Right cardiac atrium (tissue), 5 donors: ENCODE measurements at regions not wholly inside any gene's neighbourhood (a gene's known extent, or its start where the extent isn't known, plus 50 kb on each side); places are given as distances from the start of the nearest gene placed in this dataset.

Experiments
- ATAC-seq, 2 donors: fragments of 200-7000 bp; cut with Tn5 transposase; one replicate each; pipeline versions ENCODE4 v1.8.0 to v1.9.1; 2020; ENCODE audit warnings: moderate library complexity in 2 of 2, mild to moderate bottlenecking in 1 of 2
- DNase-seq, 3 donors: peaks; one replicate each; pipeline ENCODE4 v3.0.0-alpha.2; 2020
- H3K27ac ChIP-seq: one replicate; pipeline ENCODE4 v1.5.1; 2013; ENCODE audit warnings: mild to moderate bottlenecking, low read length, control low read depth, moderate library complexity
- H3K27me3 ChIP-seq: one replicate; pipeline ENCODE4 v1.6.1; 2013; ENCODE audit not compliant: control insufficient read depth, insufficient read depth
- H3K4me1 ChIP-seq: one replicate; pipeline ENCODE4 v1.6.1; 2013; ENCODE audit warnings: low read length; ENCODE audit not compliant: control insufficient read depth, insufficient read depth
- H3K4me3 ChIP-seq: one replicate; pipeline ENCODE4 v1.5.1; 2013; ENCODE audit warnings: low read length, control low read depth
- H3K9me3 ChIP-seq: one replicate; pipeline ENCODE4 v1.6.1; 2013; ENCODE audit warnings: low read length; ENCODE audit not compliant: control insufficient read depth
- WGBS: extraction: QIAGEN DNeasy Blood & Tissue Kit; methylation state at CpG from one replicate; pipeline ENCODE4 v1.1.7; 2013; 5-methylcytosine and 5-hydroxymethylcytosine counted together
- intact Hi-C, 4 donors: fragments of 100-400 bp; cut with DNase I; formaldehyde crosslinking; loops; one replicate each; pipeline versions ENCODE4 v1.11.0 to v1.14.0; 2022 to 2023
- donor health status: healthy with polysubstance abuse.
- donor health status: DM: no; HTN: yes; CAD: no.
- donor health status: DM: no; HTN: no; CAD: no.
- donor health status: DM: no; HTN: yes; CAD: no; lungs with severe emphysema.
- donor health status: DM: yes; HTN: yes; CAD: no.

DNA sequence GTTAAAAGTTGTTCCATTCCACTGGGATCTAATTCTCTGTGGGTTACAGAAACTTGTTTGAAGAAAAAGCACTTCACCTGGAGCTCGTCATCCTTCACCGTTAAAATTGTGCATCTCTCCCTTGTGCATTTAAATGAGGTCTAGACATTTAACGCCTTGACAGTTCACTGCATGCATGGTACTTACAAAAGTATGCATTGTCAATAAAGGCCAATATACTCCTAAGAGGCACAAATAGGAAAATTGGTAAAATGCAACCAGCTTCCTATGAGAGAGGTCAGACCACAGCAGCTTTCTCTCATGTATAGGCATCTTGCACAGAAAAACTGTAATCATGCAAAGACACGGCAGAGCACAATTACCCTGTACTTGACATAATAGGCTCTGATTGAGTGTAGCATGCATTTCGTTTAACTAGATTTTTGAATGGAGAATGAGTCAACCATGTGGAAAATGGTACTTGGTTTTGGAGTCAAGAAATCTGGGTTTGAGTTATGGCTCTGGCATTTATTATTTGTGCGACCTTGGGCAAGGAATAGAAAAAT is 378.5 kb downstream of the RFPL4B start:
- 93% methylated on average over 6 of the region's 6 CpGs for WGBS
- DNase-seq = no peak
- intact Hi-C loops = no loop called here
- H3K4me1 ChIP-seq = no peaks in the 10 kb centered on the region
- H3K9me3 ChIP-seq = no peaks in the 10 kb centered on the region
- ATAC-seq = no peak
- H3K27ac ChIP-seq = no peak overlapping the region
- H3K4me3 ChIP-seq = no peak overlapping the region
- H3K27me3 ChIP-seq = no peaks in the 10 kb centered on the region

DNA sequence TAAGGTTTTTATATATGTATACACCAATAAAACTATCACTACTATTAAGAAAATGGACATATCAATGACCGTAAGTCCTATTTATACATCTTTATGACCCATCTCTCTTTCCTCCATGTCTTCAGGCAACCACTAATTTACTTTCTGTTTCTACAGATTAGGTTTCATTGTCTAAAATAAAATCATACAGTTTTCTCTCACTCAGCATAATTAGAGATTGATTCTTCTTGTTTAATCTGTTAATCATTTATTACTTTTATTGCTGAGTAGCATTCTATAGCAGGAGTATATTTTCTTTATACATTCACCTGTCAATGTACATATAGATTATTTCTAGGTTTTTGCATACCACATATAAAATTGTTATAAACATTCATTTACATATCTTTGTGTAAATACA is 388.0 kb downstream of the RFPL4B start:
- Histone ChIP-seq H3K4me3 (no peak overlapping the region), H3K4me1 (no peaks in the 10 kb centered on the region), H3K9me3 (no peaks in the 10 kb centered on the region), H3K27ac (no peak overlapping the region), H3K27me3 (no peaks in the 10 kb centered on the region)
- no peak for ATAC-seq
- intact Hi-C loops = no loop called here
- WGBS = 91% methylated on average over 1 of the region's 1 CpG
- no peak for DNase-seq

DNA sequence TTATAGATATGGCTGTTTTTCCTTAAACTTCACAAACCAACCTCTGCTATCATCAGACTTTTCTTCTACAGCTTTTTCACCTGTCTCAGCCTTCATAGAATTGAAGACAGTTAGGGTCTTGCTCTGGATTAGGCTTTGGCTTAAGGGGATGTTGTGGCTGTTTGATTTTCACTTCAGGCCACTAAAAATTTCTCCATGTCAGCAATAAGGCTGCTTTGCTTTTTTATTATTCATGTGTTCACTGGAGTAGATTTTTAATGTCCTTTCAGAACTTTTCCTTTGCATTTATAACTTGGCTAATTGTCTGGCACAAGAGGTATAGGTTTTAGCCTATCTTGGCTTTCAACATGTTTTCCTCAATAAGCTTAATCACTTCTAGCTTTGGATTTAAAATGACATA is 392.6 kb downstream of the RFPL4B start:
- ATAC-seq (no peak), DNase-seq (no peak)
- intact Hi-C loops = no loop called here
- no peaks in the 10 kb centered on the region for H3K27me3 ChIP-seq
- no peak overlapping the region for H3K4me3 ChIP-seq
- H3K27ac ChIP-seq = no peak overlapping the region
- no peaks in the 10 kb centered on the region for H3K4me1 ChIP-seq
- no peaks in the 10 kb centered on the region for H3K9me3 ChIP-seq

DNA sequence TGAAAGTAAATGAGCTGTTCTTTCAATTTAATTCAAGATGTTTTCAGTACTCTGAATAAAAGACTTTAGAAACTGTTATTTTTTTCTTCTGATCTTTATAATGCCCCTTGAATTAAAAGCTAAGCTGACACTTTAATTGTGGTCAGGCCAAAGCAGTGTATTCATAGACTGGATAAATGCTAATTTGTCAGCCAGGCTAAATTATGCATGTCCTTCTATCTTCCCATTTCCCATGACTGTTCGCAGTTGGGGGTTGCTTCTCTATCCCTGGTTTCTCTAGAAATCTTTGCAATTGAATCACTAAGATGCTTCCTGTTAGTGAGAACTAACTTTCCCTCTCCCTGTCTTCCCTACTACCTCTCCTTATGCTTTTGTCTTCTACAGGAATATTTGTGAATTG is 396.2 kb downstream of the RFPL4B start:
- Histone ChIP-seq H3K4me3 (no peak overlapping the region), H3K4me1 (no peaks in the 10 kb centered on the region), H3K9me3 (no peaks in the 10 kb centered on the region), H3K27me3 (no peaks in the 10 kb centered on the region), H3K27ac (no peak overlapping the region)
- WGBS = 94% methylated on average over 1 of the region's 1 CpG
- no peak for DNase-seq
- intact Hi-C loops = no loop called here
- ATAC-seq = no peak

DNA sequence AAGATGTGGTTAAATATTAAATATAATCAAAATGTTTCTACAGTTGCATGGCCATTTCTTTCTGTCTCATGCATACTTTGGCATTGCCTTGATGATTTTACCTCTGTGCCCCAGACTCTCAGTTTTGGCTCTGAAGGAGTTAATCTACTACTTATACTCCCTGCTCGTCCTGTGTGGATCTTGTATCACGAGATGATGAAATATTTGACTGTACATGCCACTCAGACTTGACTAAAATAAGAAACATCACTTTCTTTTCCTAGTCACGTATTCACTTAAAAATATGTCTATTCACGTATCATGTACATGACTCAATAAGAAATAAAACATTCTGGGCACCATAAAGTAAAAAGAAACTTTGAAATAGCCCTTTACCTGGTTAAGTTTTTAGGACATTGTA is 397.7 kb downstream of the RFPL4B start:
- no peaks in the 10 kb centered on the region for H3K4me1 ChIP-seq
- intact Hi-C loops = no loop called here
- H3K4me3 ChIP-seq = no peak overlapping the region
- no peak overlapping the region for H3K27ac ChIP-seq
- H3K9me3 ChIP-seq = no peaks in the 10 kb centered on the region
- WGBS = 46% methylated on average over 4 of the region's 4 CpGs
- ATAC-seq (no peak), DNase-seq (no peak)
- H3K27me3 ChIP-seq = no peaks in the 10 kb centered on the region

DNA sequence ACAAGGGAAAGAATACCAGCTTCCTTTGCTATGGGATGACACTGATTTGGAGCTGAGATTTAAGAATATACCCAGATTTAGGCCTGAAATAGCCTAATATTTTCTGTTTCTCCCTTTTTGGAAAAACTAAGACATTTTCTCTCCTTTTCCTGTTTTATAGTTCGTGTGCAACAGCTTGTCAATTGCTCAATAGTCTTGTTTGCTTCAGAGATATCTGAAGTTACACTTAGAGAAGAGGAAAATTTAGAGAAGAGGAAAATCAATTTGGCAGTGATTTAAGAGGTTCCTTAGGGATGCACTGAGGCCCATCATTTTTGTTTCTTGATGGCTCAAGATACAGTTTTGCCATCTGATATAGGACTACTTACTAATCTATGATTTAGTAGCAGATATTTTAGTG is 398.6 kb downstream of the RFPL4B start:
- WGBS = 32% methylated on average over 1 of the region's 1 CpG
- intact Hi-C loops = no loop called here
- Histone ChIP-seq H3K4me3 (no peak overlapping the region), H3K4me1 (no peaks in the 10 kb centered on the region), H3K27me3 (no peaks in the 10 kb centered on the region), H3K9me3 (no peaks in the 10 kb centered on the region), H3K27ac (no peak overlapping the region)
- no peak for DNase-seq
- ATAC-seq = no peak

DNA sequence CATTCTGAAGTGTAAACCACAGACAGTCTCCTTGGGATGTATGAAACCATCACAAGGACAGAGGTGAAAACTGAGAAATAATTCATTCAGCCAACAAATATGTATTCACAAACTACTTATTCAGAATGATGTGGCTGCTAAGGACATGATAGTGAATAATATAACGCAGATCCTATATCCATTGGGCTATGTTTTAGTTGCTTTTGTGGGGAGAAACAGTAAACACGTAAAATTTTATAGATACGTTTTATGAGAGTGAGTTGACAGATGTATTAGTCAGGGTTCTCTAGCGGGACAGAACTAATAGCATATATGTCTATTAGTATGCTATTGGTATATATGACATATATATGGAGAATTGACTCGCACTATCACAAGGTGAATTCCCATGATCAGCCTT is 402.5 kb downstream of the RFPL4B start:
- ATAC-seq (no peak), DNase-seq (no peak)
- Histone ChIP-seq H3K4me1 (no peaks in the 10 kb centered on the region), H3K27me3 (no peaks in the 10 kb centered on the region), H3K4me3 (no peak overlapping the region), H3K27ac (no peak overlapping the region), H3K9me3 (no peaks in the 10 kb centered on the region)
- intact Hi-C loops = no loop called here
- WGBS = 96% methylated on average over 5 of the region's 5 CpGs

DNA sequence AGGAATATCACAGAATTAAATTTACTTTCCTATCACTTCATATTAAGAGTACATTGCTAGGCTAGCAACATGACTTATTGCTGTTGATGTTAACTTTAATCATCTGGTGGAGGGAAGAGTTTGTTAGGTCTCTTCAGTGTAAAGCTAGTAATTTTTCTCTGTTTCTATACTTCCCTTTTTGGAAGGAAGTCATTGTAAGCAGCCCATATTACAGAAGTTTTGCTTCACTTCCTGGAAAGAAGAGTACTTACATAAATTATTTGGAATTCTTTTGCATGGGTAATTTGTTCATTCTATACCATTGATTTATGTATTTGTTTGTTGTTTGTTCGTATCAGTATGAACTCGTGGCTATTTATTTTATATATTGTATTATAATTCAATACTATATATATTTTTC is 405.2 kb downstream of the RFPL4B start:
- no peak overlapping the region for H3K4me3 ChIP-seq
- 83% methylated on average over 2 of the region's 2 CpGs for WGBS
- H3K9me3 ChIP-seq = no peaks in the 10 kb centered on the region
- H3K27ac ChIP-seq = no peak overlapping the region
- no peaks in the 10 kb centered on the region for H3K27me3 ChIP-seq
- intact Hi-C loops = no loop called here
- DNase-seq (no peak), ATAC-seq (no peak)
- H3K4me1 ChIP-seq = no peaks in the 10 kb centered on the region

DNA sequence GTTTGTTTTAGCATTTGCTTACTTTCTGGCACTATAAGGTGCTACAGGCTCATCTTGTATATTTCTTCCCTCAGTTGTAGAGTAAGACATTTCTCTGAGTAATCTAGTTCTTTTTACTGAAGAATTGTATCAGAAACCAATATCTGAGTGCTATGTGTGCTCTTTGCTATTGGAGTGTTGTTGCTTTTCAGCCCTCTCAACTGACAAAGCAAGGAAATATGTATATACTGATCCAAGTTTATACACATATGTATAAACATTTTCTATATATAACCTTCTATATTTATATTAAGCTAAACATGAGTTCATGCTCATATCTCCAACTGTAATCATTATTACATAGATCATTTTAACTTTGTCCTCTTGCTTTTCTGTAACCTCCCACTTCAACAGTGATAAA is 405.7 kb downstream of the RFPL4B start:
- H3K4me1 ChIP-seq = no peaks in the 10 kb centered on the region

DNA sequence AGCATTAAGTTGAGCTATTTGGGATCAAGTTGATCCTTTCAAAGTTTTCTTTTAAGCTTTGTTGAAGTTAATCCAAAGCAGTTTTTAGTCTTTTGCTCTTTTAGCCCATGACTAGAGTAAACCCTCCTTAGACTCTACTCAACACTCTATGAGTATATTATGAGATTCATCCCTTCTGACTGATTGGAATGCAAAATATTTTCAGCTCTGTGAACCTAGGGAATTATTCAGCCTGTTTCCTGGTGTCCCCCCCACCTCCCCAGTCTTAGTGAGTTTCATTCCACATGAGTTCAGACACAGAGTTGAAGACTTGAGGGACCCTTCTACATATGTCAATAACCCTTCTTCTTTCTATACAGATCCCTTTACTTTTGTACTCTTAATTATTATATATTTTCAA is 413.7 kb downstream of the RFPL4B start:
- DNase-seq (no peak), ATAC-seq (no peak)
- Histone ChIP-seq H3K27ac (no peak overlapping the region), H3K9me3 (no peaks in the 10 kb centered on the region), H3K4me3 (no peak overlapping the region), H3K4me1 (no peaks in the 10 kb centered on the region), H3K27me3 (no peaks in the 10 kb centered on the region)
- intact Hi-C loops = no loop called here

More for the DNA sequence above, 405.7 kb downstream of the RFPL4B start:
- Histone ChIP-seq H3K27me3 (no peaks in the 10 kb centered on the region), H3K27ac (no peak overlapping the region), H3K9me3 (no peaks in the 10 kb centered on the region), H3K4me3 (no peak overlapping the region)
- intact Hi-C loops = no loop called here
- no peak for ATAC-seq
- DNase-seq = no peak

DNA sequence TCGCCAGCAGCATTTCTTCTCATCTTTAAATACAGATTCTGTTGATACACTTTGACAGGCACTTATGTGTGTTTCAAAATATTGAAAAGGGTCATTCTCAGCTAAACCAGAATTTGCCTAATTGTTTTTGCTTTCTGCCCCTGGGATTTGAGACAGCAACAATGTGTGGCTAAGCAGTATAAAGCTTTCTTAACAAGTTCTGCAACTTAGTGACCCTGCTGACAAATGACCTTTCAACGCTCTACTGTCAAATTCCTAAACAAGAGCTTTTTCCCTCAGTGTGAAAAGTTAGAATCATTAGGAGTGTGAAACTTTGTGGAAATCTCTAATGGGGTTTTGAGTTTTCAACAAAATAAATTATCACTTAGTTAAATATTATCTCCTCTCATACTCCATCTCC is 414.6 kb downstream of the RFPL4B start:
- Histone ChIP-seq H3K4me3 (no peak overlapping the region), H3K9me3 (no peaks in the 10 kb centered on the region), H3K27me3 (no peaks in the 10 kb centered on the region), H3K27ac (no peak overlapping the region), H3K4me1 (no peaks in the 10 kb centered on the region)
- ATAC-seq (no peak), DNase-seq (no peak)
- intact Hi-C loops = no loop called here
- 92% methylated on average over 2 of the region's 2 CpGs for WGBS

DNA sequence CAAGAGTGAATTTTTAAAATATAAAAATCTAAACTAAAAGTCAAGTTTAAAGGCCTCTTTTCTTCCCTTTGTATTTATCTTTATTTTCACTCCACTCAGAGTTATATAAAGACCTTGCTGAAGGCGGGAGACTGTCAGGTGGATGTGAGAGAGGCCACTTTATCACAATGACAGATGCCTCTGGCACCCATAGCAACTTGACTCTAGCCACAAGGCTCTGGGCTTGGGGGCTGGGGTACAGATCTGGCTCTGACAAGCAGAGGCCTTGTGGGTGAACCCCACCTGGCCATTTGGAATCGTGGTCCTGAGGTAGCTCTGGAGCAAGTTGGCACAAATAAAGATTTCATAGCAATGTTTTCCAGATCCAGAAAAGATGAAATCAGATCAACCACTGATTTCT is 417.2 kb downstream of the RFPL4B start:
- H3K27ac ChIP-seq = no peak overlapping the region
- 77% methylated on average over 2 of the region's 2 CpGs for WGBS
- no peaks in the 10 kb centered on the region for H3K27me3 ChIP-seq
- H3K4me3 ChIP-seq = no peak overlapping the region
- DNase-seq (peak in 1 of 3 donors; percentile 12), ATAC-seq (no peak)
- H3K4me1 ChIP-seq = no peaks in the 10 kb centered on the region
- intact Hi-C loops = no loop called here
- H3K9me3 ChIP-seq = no peaks in the 10 kb centered on the region
